Activated CD4-positive, alpha-beta memory T cell treated with anti-CD3 and anti-CD28 coated beads, Interleukin-2, amount 10 ng/mL, durations not matched to agents 7 days and 5 days (primary cell): ENCODE measurements at regions not wholly inside any gene's neighbourhood (a gene's known extent, or its start where the extent isn't known, plus 50 kb on each side); places are given as distances from the start of the nearest gene placed in this dataset.

Experiments used
- CTCF ChIA-PET: fragments of 350-600 bp; sonication (Branson Sonifier 250); formaldehyde crosslinking; loops from one replicate; lab custom pipeline; 2021; ENCODE audit warnings: antibody characterized with exemption, inconsistent platforms; lab: Charles Lee
- POLR2A ChIA-PET: fragments of 350-600 bp; sonication (Branson Sonifier 250); formaldehyde crosslinking; loops from one replicate; lab custom pipeline; 2021; ENCODE audit warnings: antibody characterized with exemption; lab: Charles Lee
- DNase-seq: peaks from one replicate; pipeline ENCODE4 v3.0.0-alpha.2; 2020
- H3K27ac Mint-ChIP-seq: one replicate; pipeline ENCODE4 v1.8.0; 2021; ENCODE audit warnings: mild to moderate bottlenecking, mixed read lengths
- H3K27me3 Mint-ChIP-seq: one replicate; pipeline ENCODE4 v1.8.0; 2021; ENCODE audit warnings: mixed read lengths
- H3K36me3 Mint-ChIP-seq: one replicate; pipeline ENCODE4 v1.8.0; 2021; ENCODE audit warnings: low read depth, mixed read lengths
- H3K4me1 Mint-ChIP-seq: one replicate; pipeline ENCODE4 v1.8.0; 2021; ENCODE audit warnings: mixed read lengths
- H3K4me3 Mint-ChIP-seq: one replicate; pipeline ENCODE4 v1.8.0; 2021; ENCODE audit warnings: mild to moderate bottlenecking, mixed read lengths
- H3K9me3 Mint-ChIP-seq: one replicate; pipeline ENCODE4 v1.8.0; 2021; ENCODE audit warnings: mixed read lengths

DNA sequence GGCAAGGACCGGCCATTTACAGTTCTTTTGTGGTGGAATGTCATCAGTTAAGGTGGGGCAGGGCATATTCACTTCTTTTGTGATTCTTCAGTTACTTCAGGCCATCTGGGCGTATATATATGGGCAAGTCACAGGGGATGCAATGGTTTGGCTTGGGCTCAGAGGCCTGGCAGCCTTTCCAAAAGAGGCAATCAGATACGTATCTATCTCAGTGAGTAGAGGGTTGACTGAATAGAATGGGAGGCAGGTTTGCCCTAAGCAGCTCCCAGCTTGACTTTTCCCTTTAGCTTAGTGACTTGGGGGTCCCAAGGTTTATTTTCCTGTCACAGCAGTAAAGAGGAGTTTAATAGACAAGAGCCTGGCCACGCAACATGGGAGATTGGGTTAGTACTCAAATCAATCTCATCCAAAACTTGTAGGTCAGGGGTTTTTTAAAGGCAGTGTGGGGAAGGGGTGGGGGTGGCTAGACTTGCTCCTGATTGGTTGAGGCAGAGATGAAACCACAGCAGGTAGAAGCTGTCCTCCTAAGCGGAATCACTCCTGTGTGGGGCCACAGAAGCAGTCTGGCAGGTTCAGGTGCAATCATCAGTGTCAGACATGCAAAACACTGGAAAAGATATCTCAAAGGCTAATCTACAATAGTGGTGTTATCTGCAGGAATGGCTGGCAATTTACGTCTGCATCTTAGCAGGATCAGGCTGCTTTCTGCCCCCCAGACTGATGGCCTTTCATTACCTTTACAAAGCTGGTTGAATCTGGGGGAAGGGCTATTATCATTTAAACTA, 112.9 kb downstream of the TLR5 start:
- no peak overlapping the region for H3K27ac Mint-ChIP-seq
- no peak overlapping the region for H3K4me3 Mint-ChIP-seq
- ChIA-PET CTCF (no interaction called here), POLR2A (no interaction called here)
- peaks cover 3% of the 10 kb centered on the region for H3K4me1 Mint-ChIP-seq
- no peaks in the 10 kb centered on the region for H3K9me3 Mint-ChIP-seq
- H3K36me3 Mint-ChIP-seq, result no peaks in the 10 kb centered on the region
- peaks cover 2% of the 10 kb centered on the region for H3K27me3 Mint-ChIP-seq
- DNase-seq, result no peak

- CTCF ChIA-PET, result no interaction called here
Observed at GRCh38 chr1:223030871-223031400, 112.1 kb downstream of the TLR5 start.

DNA sequence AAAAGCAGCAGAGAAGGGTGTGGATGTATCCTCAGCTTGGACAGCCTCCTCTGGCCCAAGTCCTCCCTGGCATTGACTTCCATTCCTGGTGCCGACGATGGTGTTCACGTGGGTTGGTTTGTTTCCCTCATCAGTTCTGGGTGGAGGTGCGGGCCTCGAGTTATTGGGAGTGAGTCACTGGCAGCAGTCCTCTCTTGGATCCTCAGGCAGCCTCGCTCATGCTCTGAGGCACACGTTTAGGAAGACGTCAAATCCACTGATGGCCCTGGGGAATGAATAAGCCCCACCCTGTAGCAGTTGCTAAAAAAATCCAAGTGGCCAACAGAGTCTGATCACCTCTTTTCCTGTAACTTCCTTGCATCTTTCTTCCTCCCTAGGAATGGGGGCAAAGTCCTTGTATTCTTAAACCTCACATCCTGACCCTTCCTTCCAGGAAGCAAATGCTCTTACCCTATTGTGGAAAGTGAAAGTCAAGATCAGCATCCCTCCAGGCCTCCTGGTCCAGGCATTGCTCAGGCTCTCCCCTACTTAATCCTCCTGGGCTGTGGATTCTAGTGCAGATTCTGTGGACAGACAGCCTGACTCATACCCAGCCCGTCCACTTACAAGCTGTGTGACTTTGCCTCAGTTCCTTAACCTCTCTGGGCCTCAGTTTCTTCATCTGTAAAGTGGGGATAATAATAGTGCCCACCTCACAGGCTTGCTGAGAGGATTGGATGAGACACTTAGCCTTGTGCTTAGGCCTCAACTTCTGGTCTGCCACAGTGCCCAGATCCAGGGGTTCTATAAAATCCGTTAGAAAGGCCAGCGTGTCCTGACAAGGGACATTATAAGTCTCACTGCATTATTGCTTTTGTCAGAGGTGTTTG, 111.1 kb downstream of the TLR5 start:
- no peaks in the 10 kb centered on the region for H3K36me3 Mint-ChIP-seq
- H3K4me3 Mint-ChIP-seq, result no peak overlapping the region
- H3K9me3 Mint-ChIP-seq, result no peaks in the 10 kb centered on the region
- POLR2A ChIA-PET, result no interaction called here
- H3K4me1 Mint-ChIP-seq, result no peaks in the 10 kb centered on the region
- DNase-seq, result no peak
- CTCF ChIA-PET, result no interaction called here
- peaks cover 2% of the 10 kb centered on the region for H3K27me3 Mint-ChIP-seq
- no peak overlapping the region for H3K27ac Mint-ChIP-seq

More at GRCh38 chr1:223030871-223031400, 112.1 kb downstream of the TLR5 start:
- POLR2A ChIA-PET, result no interaction called here
- H3K4me1 Mint-ChIP-seq, result peaks cover 3% of the 10 kb centered on the region
- H3K4me3 Mint-ChIP-seq, result no peak overlapping the region
- no peak overlapping the region for H3K27ac Mint-ChIP-seq
- H3K27me3 Mint-ChIP-seq, result peaks cover 2% of the 10 kb centered on the region
- DNase-seq, result no peak
- no peaks in the 10 kb centered on the region for H3K9me3 Mint-ChIP-seq
- H3K36me3 Mint-ChIP-seq, result no peaks in the 10 kb centered on the region

DNA sequence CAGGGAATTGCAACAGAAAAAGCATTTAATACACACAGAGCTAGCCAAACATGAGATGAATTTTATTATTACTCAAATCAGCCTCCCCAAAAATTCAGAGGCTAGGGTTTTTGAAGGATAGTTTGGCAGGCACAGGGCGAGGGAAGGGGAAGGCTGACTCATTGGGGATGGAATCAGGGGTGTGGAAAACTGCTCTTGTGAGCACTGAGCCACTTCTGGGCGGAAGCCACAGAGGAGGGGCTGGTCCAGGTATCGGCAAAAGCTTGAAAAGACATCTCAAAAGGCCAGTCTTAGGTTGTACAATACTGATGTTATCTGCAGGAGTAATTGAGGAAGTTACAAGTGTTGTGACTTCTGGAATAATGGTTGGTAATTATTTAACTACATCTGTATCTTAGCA, 109.4 kb downstream of the TLR5 start:
- no peaks in the 10 kb centered on the region for H3K9me3 Mint-ChIP-seq
- POLR2A ChIA-PET, result no interaction called here
- H3K27ac Mint-ChIP-seq, result no peak overlapping the region
- CTCF ChIA-PET, result interaction anchor here (0.6 kb wide), 1 partner anchor 53 kb away, joined by 3 read pairs; no protein-coding TSS in a partner anchor
- H3K4me3 Mint-ChIP-seq, result no peak overlapping the region
- no peaks in the 10 kb centered on the region for H3K4me1 Mint-ChIP-seq
- no peaks in the 10 kb centered on the region for H3K36me3 Mint-ChIP-seq
- DNase-seq, result no peak
- peaks cover 2% of the 10 kb centered on the region for H3K27me3 Mint-ChIP-seq

- H3K27ac Mint-ChIP-seq, result no peak overlapping the region
- no peaks in the 10 kb centered on the region for H3K9me3 Mint-ChIP-seq
- no peaks in the 10 kb centered on the region for H3K4me1 Mint-ChIP-seq
- no peak overlapping the region for H3K4me3 Mint-ChIP-seq
- CTCF ChIA-PET, result no interaction called here
- no peak for DNase-seq
- peaks cover 2% of the 10 kb centered on the region for H3K27me3 Mint-ChIP-seq
- H3K36me3 Mint-ChIP-seq, result no peaks in the 10 kb centered on the region
- POLR2A ChIA-PET, result no interaction called here
Observed at GRCh38 chr1:223034270-223034798, 108.7 kb downstream of the TLR5 start.

GRCh38 chr1:223035724-223036478, 107.1 kb downstream of the TLR5 start:
- CTCF ChIA-PET, result no interaction called here
- Mint-ChIP-seq H3K27ac (no peak overlapping the region), H3K36me3 (no peaks in the 10 kb centered on the region), H3K4me1 (no peaks in the 10 kb centered on the region), H3K4me3 (no peak overlapping the region), H3K27me3 (peaks cover 2% of the 10 kb centered on the region), H3K9me3 (no peaks in the 10 kb centered on the region)
- no peak for DNase-seq
- POLR2A ChIA-PET, result no interaction called here

- no peaks in the 10 kb centered on the region for H3K4me1 Mint-ChIP-seq
- H3K27me3 Mint-ChIP-seq, result peaks cover 2% of the 10 kb centered on the region
- ChIA-PET CTCF (no interaction called here), POLR2A (no interaction called here)
- H3K36me3 Mint-ChIP-seq, result no peaks in the 10 kb centered on the region
- DNase-seq, result no peak
- H3K27ac Mint-ChIP-seq, result no peak overlapping the region
- no peaks in the 10 kb centered on the region for H3K9me3 Mint-ChIP-seq
- H3K4me3 Mint-ChIP-seq, result no peak overlapping the region
Observed at GRCh38 chr1:223036479-223036845, 106.6 kb downstream of the TLR5 start.

DNA sequence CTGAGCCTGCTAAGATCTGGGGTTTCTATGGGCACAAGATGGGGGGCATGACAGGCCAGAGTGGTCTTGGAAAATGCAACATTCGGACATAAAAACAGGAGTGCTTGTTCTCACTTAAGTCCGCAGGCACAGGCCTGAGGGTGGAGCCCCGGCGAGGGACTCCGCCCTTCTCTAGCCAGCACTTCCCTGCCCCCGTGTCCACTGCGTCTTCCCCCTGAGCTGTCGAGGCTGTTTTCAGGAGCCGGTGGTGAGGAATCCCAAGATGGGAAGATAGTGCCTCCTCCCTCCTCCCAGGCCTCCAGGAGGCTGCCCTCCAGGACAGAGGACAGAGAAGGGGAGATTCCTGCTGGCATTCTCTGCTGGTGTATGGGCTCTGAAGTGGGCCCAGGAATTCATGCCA, 105.2 kb downstream of the TLR5 start:
- Mint-ChIP-seq H3K9me3 (no peaks in the 10 kb centered on the region), H3K27me3 (peaks cover 5% of the 10 kb centered on the region), H3K27ac (no peak overlapping the region), H3K4me1 (no peaks in the 10 kb centered on the region), H3K36me3 (no peaks in the 10 kb centered on the region), H3K4me3 (no peak overlapping the region)
- ChIA-PET CTCF (no interaction called here), POLR2A (no interaction called here)
- DNase-seq, result no peak

- ChIA-PET POLR2A (no interaction called here), CTCF (no interaction called here)
- no peak for DNase-seq
- Mint-ChIP-seq H3K4me3 (no peak overlapping the region), H3K27me3 (peaks cover 4% of the 10 kb centered on the region), H3K9me3 (no peaks in the 10 kb centered on the region), H3K4me1 (no peaks in the 10 kb centered on the region), H3K36me3 (no peaks in the 10 kb centered on the region), H3K27ac (no peak overlapping the region)
Observed at GRCh38 chr1:223038288-223039006, 104.6 kb downstream of the TLR5 start.

DNA sequence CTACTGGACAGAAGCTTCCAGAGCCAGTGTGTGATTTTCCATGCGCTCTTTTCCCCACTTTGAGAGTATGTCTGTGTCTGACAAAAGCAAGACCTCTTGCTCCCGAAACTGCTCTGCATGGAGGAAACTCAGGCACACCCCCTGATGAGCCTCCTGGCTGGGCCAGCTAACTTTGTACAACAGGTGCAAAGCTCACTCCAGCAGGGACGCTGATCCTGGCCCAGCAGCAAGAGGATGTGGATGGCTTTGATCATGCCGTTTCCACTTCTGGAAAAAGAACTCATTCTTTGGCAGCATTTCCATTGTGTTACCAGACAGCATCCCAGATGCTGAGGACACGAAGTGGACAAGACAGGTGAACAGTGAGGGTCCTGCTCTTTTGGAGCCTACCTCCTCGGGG, 103.1 kb downstream of the TLR5 start:
- H3K27me3 Mint-ChIP-seq, result peaks cover 3% of the 10 kb centered on the region
- ChIA-PET POLR2A (no interaction called here), CTCF (no interaction called here)
- DNase-seq, result no peak
- H3K4me1 Mint-ChIP-seq, result no peaks in the 10 kb centered on the region
- no peak overlapping the region for H3K27ac Mint-ChIP-seq
- H3K36me3 Mint-ChIP-seq, result no peaks in the 10 kb centered on the region
- no peak overlapping the region for H3K4me3 Mint-ChIP-seq
- H3K9me3 Mint-ChIP-seq, result no peaks in the 10 kb centered on the region

- Mint-ChIP-seq H3K27ac (no peak overlapping the region), H3K9me3 (no peaks in the 10 kb centered on the region), H3K4me3 (no peak overlapping the region), H3K36me3 (no peaks in the 10 kb centered on the region), H3K27me3 (peaks cover 6% of the 10 kb centered on the region), H3K4me1 (no peaks in the 10 kb centered on the region)
- CTCF ChIA-PET, result no interaction called here
- DNase-seq, result no peak
- POLR2A ChIA-PET, result no interaction called here
Observed at GRCh38 chr1:223041481-223041880, 101.6 kb downstream of the TLR5 start.

- POLR2A ChIA-PET, result no interaction called here
- no peak overlapping the region for H3K27ac Mint-ChIP-seq
- peaks cover 6% of the 10 kb centered on the region for H3K27me3 Mint-ChIP-seq
- no peak for DNase-seq
- H3K36me3 Mint-ChIP-seq, result no peaks in the 10 kb centered on the region
- H3K4me1 Mint-ChIP-seq, result no peaks in the 10 kb centered on the region
- no peak overlapping the region for H3K4me3 Mint-ChIP-seq
- H3K9me3 Mint-ChIP-seq, result peaks cover 2% of the 10 kb centered on the region
- CTCF ChIA-PET, result no interaction called here
Observed at GRCh38 chr1:223045164-223045957, 97.7 kb downstream of the TLR5 start.
